Right ventricle myocardium inferior (tissue), 1 donor: ENCODE measurements at regions not wholly inside any gene's neighbourhood (a gene's known extent, or its start where the extent isn't known, plus 50 kb on each side); places are given as distances from the start of the nearest gene placed in this dataset.
"Not testable (repeated sequence)": the region's sequence is repeated elsewhere in the genome, so short reads cannot be mapped to it uniquely, and the experiment has no call there.

Experiments
- ATAC-seq: fragments of 200-7000 bp; cut with Tn5 transposase; one replicate; pipeline ENCODE4 v1.9.1; 2020; ENCODE audit warnings: mild to moderate bottlenecking, moderate library complexity
- DNase-seq: peaks from one replicate; pipeline ENCODE4 v3.0.0; 2021; ENCODE audit errors: missing footprints
- intact Hi-C: fragments of 100-400 bp; cut with DNase I; formaldehyde crosslinking; loops from one replicate; pipeline ENCODE4 v1.11.0; 2022
- donor health status: DM: no; HTN: yes; CAD: no; lungs with severe emphysema.

GRCh38 chr10:120042705-120043104, 150.2 kb downstream of the SEC23IP start:
- ATAC-seq = no peak
- DNase-seq = no peak
- intact Hi-C loops = no loop called here

GRCh38 chr10:120047373-120047772, 154.8 kb downstream of the SEC23IP start:
- ATAC-seq, intact Hi-C loops, DNase-seq: not testable (repeated sequence)

- intact Hi-C loops = no loop called here
These were observed 155.4 kb downstream of the SEC23IP start for GRCh38 chr10:120047926-120048325.

GRCh38 chr10:120048391-120048790, 155.9 kb downstream of the SEC23IP start:
- ATAC-seq (no peak), DNase-seq (no peak)
- intact Hi-C loops = no loop called here

More at GRCh38 chr10:120047926-120048325, 155.4 kb downstream of the SEC23IP start:
- ATAC-seq = no peak
- DNase-seq = no peak

GRCh38 chr10:120051671-120052070, 159.1 kb downstream of the SEC23IP start:
- ATAC-seq = no peak
- intact Hi-C loops = no loop called here
- no peak for DNase-seq

GRCh38 chr10:120052964-120053702, 160.6 kb downstream of the SEC23IP start:
- intact Hi-C loops = no loop called here
- no peak for DNase-seq
- ATAC-seq = no peak

GRCh38 chr10:120059790-120060189, 167.3 kb downstream of the SEC23IP start:
- ATAC-seq, DNase-seq, intact Hi-C loops: not testable (repeated sequence)

- intact Hi-C loops = no loop called here
- DNase-seq = no peak
- no peak for ATAC-seq
These were observed 174.9 kb downstream of the SEC23IP start for GRCh38 chr10:120067427-120067826.

- DNase-seq (no peak), ATAC-seq (no peak)
- intact Hi-C loops = no loop called here
These were observed 177.2 kb downstream of the SEC23IP start for GRCh38 chr10:120069700-120070099.

- intact Hi-C loops = no loop called here
- DNase-seq (no peak), ATAC-seq (no peak)
These were observed 182.8 kb downstream of the SEC23IP start for GRCh38 chr10:120075349-120075748.

- intact Hi-C loops = no loop called here
- ATAC-seq = no peak
- no peak for DNase-seq
These were observed 184.6 kb downstream of the SEC23IP start for GRCh38 chr10:120076996-120077706.

GRCh38 chr10:120077707-120078492, 185.4 kb downstream of the SEC23IP start:
- ATAC-seq = no peak
- no peak for DNase-seq
- intact Hi-C loops = no loop called here

- intact Hi-C loops = no loop called here
- ATAC-seq (no peak), DNase-seq (no peak)
These were observed 192.7 kb downstream of the SEC23IP start for GRCh38 chr10:120085096-120085796.

GRCh38 chr10:120086066-120086465, 193.5 kb downstream of the SEC23IP start:
- ATAC-seq (no peak), DNase-seq (no peak)
- intact Hi-C loops = no loop called here

- intact Hi-C loops = no loop called here
- DNase-seq (no peak), ATAC-seq (no peak)
These were observed 194.6 kb downstream of the SEC23IP start for GRCh38 chr10:120087109-120087508.

GRCh38 chr10:120095875-120096274, 203.3 kb downstream of the SEC23IP start:
- intact Hi-C loops = no loop called here
- no peak for DNase-seq
- no peak for ATAC-seq

- intact Hi-C loops = no loop called here
- no peak for ATAC-seq
- no peak for DNase-seq
These were observed 205.2 kb downstream of the SEC23IP start for GRCh38 chr10:120097766-120098165.

GRCh38 chr10:120098232-120098930, 205.9 kb downstream of the SEC23IP start:
- DNase-seq (no peak), ATAC-seq (no peak)
- intact Hi-C loops = no loop called here
